ENCODE measurements at regions not wholly inside any gene's neighbourhood (a gene's known extent, or its start where the extent isn't known, plus 50 kb on each side); places are given as distances from the start of the nearest gene placed in this dataset.
"Not testable (repeated sequence)": the region's sequence is repeated elsewhere in the genome, so short reads cannot be mapped to it uniquely, and the experiment has no call there.

GRCh38 chr7:83738291-83738835, 89.4 kb upstream of the SEMA3E start:
- DNase-seq (ENCODE audit: low read depth), result no peak

- peak; percentile 3 for DNase-seq (ENCODE audit: low read depth)
These were observed 83.4 kb upstream of the SEMA3E start for GRCh38 chr7:83732305-83732704.

- no peak for DNase-seq (ENCODE audit: low read depth)
These were observed 82.2 kb upstream of the SEMA3E start for GRCh38 chr7:83731154-83731553.

- DNase-seq (ENCODE audit: low read depth), result not testable (repeated sequence)
These were observed 68.0 kb upstream of the SEMA3E start for GRCh38 chr7:83716923-83717322.

DNA sequence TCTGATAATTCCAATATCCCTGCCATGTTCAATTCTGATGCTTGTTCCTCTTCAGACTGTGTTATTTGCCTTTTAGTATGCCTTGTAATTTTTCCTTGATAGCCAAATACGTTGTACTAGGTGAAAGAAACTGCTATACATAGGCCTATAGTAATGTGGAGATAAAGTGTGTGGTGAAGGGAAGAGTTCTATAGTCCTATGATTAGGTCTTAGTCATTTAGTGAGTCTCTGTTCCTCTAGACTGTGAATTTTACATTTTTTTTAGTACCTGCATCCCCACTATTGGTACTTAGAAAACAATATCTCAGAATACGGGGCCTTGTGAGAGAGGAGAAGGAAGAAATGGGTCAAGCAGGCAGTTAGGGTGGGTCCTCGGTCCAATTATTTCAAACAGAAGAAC, 59.6 kb upstream of the SEMA3E start:
- DNase-seq (ENCODE audit: low read depth), result no peak

DNA sequence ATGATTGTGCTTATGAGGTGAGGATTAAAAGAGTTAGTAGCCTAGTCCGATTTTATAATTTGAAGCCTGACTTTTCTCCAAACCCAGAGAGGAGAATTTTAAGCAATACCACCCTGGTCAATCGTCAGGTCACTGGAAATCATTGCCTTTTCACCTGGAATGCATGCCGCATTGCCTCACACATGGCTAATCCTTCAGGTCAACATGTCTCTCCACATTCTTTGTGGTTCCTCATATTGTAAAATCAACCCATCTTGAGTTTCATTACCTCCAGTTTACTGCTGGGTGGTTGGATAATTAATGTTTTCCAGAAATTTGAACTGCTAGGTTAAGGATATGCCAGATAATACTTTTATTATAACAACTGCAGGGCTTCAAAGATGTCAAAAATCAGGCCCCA, 55.6 kb upstream of the SEMA3E start:
- peak; percentile 55 for DNase-seq (ENCODE audit: low read depth)

GRCh38 chr7:83702446-83702845, 53.5 kb upstream of the SEMA3E start:
- no peak for DNase-seq (ENCODE audit: low read depth)

GRCh38 chr7:83701736-83702135, 52.8 kb upstream of the SEMA3E start:
- DNase-seq (ENCODE audit: low read depth), result no peak

Data from renal cortical epithelial cell (primary cell).